ENCODE measurements at regions not wholly inside any gene's neighbourhood (a gene's known extent, or its start where the extent isn't known, plus 50 kb on each side); places are given as distances from the start of the nearest gene placed in this dataset.

GRCh38 chr2:104755026-104755878 is 98.7 kb upstream of the POU3F3 start:
- FAIRE-seq (no peak), DNase-seq (ENCODE audit: low read depth in 1 of 2, low spot score in 2 of 2) (no peak)
- no peak overlapping the region for H3K56ac ChIP-seq (replicated peaks; ENCODE audit: insufficient read length, low read depth, low read length)
- H2BK12ac ChIP-seq (ENCODE audit: low read depth, low read length): peak overlapping the region; percentile 81
- H4K5ac ChIP-seq (ENCODE audit: insufficient read length, low read depth, low read length): no peak overlapping the region
- H3K4me1 ChIP-seq (replicated peaks in 1 of 4; ENCODE audit: control insufficient read depth in 3 of 4, insufficient read depth in 4 of 4, low read length in 3 of 4): peaks cover 0 to 21% (median 11%) of the 10 kb centered on the region in 4 experiments; a peak in 4 of 7 replicates
- no peaks in the 10 kb centered on the region for H3K79me2 ChIP-seq (ENCODE audit: control insufficient read depth in 1 of 2, insufficient read depth in 2 of 2, low read length in 2 of 2)
- H3K79me1 ChIP-seq (ENCODE audit: low read depth, low read length): no peaks in the 10 kb centered on the region
- H4K20me1 ChIP-seq (replicated peaks in 1 of 2; ENCODE audit: control insufficient read depth in 1 of 2, insufficient read depth in 2 of 2, low read length in 2 of 2): no peaks in the 10 kb centered on the region
- H2BK15ac ChIP-seq (ENCODE audit: low read length): peak overlapping the region; percentile 37; the same call in 1 of the 2 replicates
- POLR2A ChIA-PET (ENCODE audit: partially characterized antibody): no interaction called here
- peak overlapping the region; percentile 83; the same call in 1 of the 2 replicates for H2BK20ac ChIP-seq (ENCODE audit: low read length)
- H3K4me3 ChIP-seq (ENCODE audit: extremely low read depth in 1 of 4, insufficient read depth in 2 of 4, low read depth in 3 of 4, low read length in 4 of 4): no peak overlapping the region
- peak overlapping the region; percentile 39 for H3K18ac ChIP-seq (ENCODE audit: extremely low read depth, low read length)
- 91% methylated on average over 24 of the region's 26 CpGs; no CpG with 5 or more reads in 1 of the 2 experiments for WGBS, 2 experiments (ENCODE audit: extremely low coverage in 1 of 2, insufficient coverage in 1 of 2, insufficient read length in 1 of 2, insufficient replicate concordance in 2 of 2, low coverage in 1 of 2, low lambda C conversion rate in 2 of 2, missing lambda C conversion rate in 1 of 2)
- H3K4me2 ChIP-seq (ENCODE audit: insufficient read depth in 1 of 2, low read depth in 2 of 2, low read length in 2 of 2): no peak overlapping the region
- H3K23ac ChIP-seq (ENCODE audit: insufficient read length): no peak overlapping the region
- H2BK120ac ChIP-seq (replicated peaks; ENCODE audit: low read depth, low read length): no peak overlapping the region
- peaks cover 7 to 10% of the 10 kb centered on the region in 2 experiments for H3K9me3 ChIP-seq (ENCODE audit: insufficient read depth in 2 of 2, low read depth in 1 of 2, low read length in 1 of 2)
- CTCF ChIA-PET (ENCODE audit: partially characterized antibody): interaction anchor here (1.4 to 1.5 kb wide), 2 partner anchors 94 to 95 kb away, joined by 4 to 5 read pairs; no protein-coding TSS in a partner anchor
- H3K4ac ChIP-seq (replicated peaks; ENCODE audit: insufficient read length, low read depth, low read length): no peak overlapping the region
- H3K27me3 ChIP-seq (replicated peaks in 1 of 4; ENCODE audit: control insufficient read depth in 3 of 4, extremely low read depth in 1 of 4, insufficient read depth in 3 of 4, low read length in 3 of 4): peaks cover 0 to 2% (median 0%) of the 10 kb centered on the region in 4 experiments; a peak in 2 of 7 replicates
- no peaks in the 10 kb centered on the region; a peak in 2 of 8 replicates for H3K36me3 ChIP-seq (ENCODE audit: control insufficient read depth in 2 of 4, insufficient read depth in 4 of 4, low read length in 3 of 4)
- H2BK5ac ChIP-seq (ENCODE audit: low read depth, low read length): 0 out of 2 replicates have a peak overlapping the region, but pooled peaks have one; percentile 13
- no peak overlapping the region for H3K27ac ChIP-seq (ENCODE audit: low read depth, low read length)
- peak overlapping the region; percentile 66; the same call in 1 of the 2 replicates for H2AK5ac ChIP-seq (ENCODE audit: low read depth, low read length)
- no peak overlapping the region for H3K9ac ChIP-seq (replicated peaks in 1 of 4; ENCODE audit: extremely low read depth in 1 of 4, low read depth in 3 of 4, low read length in 3 of 4)
- no peaks in the 10 kb centered on the region; the same call in none of the 2 replicates for H3K23me2 ChIP-seq (ENCODE audit: low read depth, low read length)
- H3K14ac ChIP-seq (ENCODE audit: insufficient read length): no peak overlapping the region
- H2AFZ ChIP-seq (ENCODE audit: low read length): 0 out of 2 replicates have a peak overlapping the region, but pooled peaks have one; percentile 50
- H4K91ac ChIP-seq (replicated peaks; ENCODE audit: insufficient read length, low read length): no peak overlapping the region
- no peak overlapping the region for H4K8ac ChIP-seq (ENCODE audit: extremely low read depth, insufficient read depth, low read length)
- TF ChIP-seq RBBP5 (IDR thresholded peaks at IDR 0.05; ENCODE audit: borderline replicate concordance, low read depth, low read length): no peak
- TF ChIP-seq BRCA1 (IDR thresholded peaks at IDR 0.05; ENCODE audit: low read depth, low read length): no peak
- TF ChIP-seq HDAC6 (IDR thresholded peaks at IDR 0.05; ENCODE audit: low read depth, low read length): no peak
- no peak for TF ChIP-seq KDM5A (IDR thresholded peaks at IDR 0.05; ENCODE audit: low read length)
- no peak for TF ChIP-seq FOSL1 (IDR thresholded peaks at IDR 0.05; ENCODE audit: insufficient read depth, low read depth, low read length)
- no peak for TF ChIP-seq BACH1 (IDR thresholded peaks at IDR 0.05; ENCODE audit: low read length)
- TF ChIP-seq SIRT6 (IDR thresholded peaks at IDR 0.05; ENCODE audit: low read length): no peak
- no peak for TF ChIP-seq SUZ12 (IDR thresholded peaks at IDR 0.05; ENCODE audit: low read length)
- TF ChIP-seq, protein P1, sequence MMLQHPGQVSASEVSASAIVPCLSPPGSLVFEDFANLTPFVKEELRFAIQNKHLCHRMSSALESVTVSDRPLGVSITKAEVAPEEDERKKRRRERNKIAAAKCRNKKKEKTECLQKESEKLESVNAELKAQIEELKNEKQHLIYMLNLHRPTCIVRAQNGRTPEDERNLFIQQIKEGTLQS (IDR thresholded peaks at IDR 0.05; ENCODE audit: insufficient read depth, low read depth, low read length): no peak
- no peak for TF ChIP-seq SAP30 (IDR thresholded peaks at IDR 0.05; ENCODE audit: insufficient read depth, insufficient replicate concordance, low read length)
- no peak for TF ChIP-seq RAD21 (IDR thresholded peaks at IDR 0.05 in 1 of 2, conservative IDR thresholded peaks at IDR 0.05 in 1 of 2; ENCODE audit: low read depth in 2 of 2, low read length in 2 of 2)

All from H1 (cell line).